HEK293T (cell line): ENCODE measurements at regions not wholly inside any gene's neighbourhood (a gene's known extent, or its start where the extent isn't known, plus 50 kb on each side); places are given as distances from the start of the nearest gene placed in this dataset.

Experiments
- BHLHE40 ChIP-seq: fragments of 450-650 bp; IDR thresholded peaks from 2 replicates; pipeline ENCODE4 v1.6.1; 2016; ENCODE audit warnings: mild to moderate bottlenecking, moderate library complexity, borderline replicate concordance
- FOXK2 ChIP-seq: fragments of 450-650 bp; IDR thresholded peaks from 2 replicates; pipeline ENCODE4 v1.6.1; 2016; ENCODE audit warnings: mild to moderate bottlenecking
- TF ChIP-seq, protein P1 (sequence below): fragments of 450-650 bp; IDR thresholded peaks from 2 replicates; pipeline ENCODE4 v1.6.1; 2016

- TF ChIP-seq, protein P1, sequence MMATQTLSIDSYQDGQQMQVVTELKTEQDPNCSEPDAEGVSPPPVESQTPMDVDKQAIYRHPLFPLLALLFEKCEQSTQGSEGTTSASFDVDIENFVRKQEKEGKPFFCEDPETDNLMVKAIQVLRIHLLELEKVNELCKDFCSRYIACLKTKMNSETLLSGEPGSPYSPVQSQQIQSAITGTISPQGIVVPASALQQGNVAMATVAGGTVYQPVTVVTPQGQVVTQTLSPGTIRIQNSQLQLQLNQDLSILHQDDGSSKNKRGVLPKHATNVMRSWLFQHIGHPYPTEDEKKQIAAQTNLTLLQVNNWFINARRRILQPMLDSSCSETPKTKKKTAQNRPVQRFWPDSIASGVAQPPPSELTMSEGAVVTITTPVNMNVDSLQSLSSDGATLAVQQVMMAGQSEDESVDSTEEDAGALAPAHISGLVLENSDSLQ, result no peak
- TF ChIP-seq FOXK2, result no peak
- no peak for TF ChIP-seq BHLHE40
Measured at GRCh38 chr1:168441745-168442144, 102.1 kb downstream of the XCL2 start.
